ENCODE measurements at regions not wholly inside any gene's neighbourhood (a gene's known extent, or its start where the extent isn't known, plus 50 kb on each side); places are given as distances from the start of the nearest gene placed in this dataset.

- Histone ChIP-seq H3K4me1 (no peaks in the 10 kb centered on the region), H3K27me3 (no peaks in the 10 kb centered on the region), H3K4me3 (no peak overlapping the region), H3K9me3 (no peaks in the 10 kb centered on the region), H3K27ac (no peak overlapping the region), H3K36me3 (no peaks in the 10 kb centered on the region)
- no peak for TF ChIP-seq CTCF (IDR thresholded peaks at IDR 0.05)
- FAIRE-seq = no peak
- intact Hi-C loops (cut with DNase I) = no loop called here
- WGBS, 2 donors = 27 to 34% methylated on average over 3 of the region's 3 CpGs
- ATAC-seq = peak in 1 of 4 donors; percentile 32
- no peak for DNase-seq
Measured at GRCh38 chr5:101932599-101932998, 363.5 kb downstream of the SLCO4C1 start.

- FAIRE-seq = peak; percentile 91
- no peak for DNase-seq
- H3K27ac ChIP-seq = no peak overlapping the region
- H3K27me3 ChIP-seq = no peaks in the 10 kb centered on the region
- H3K4me3 ChIP-seq = no peak overlapping the region
- H3K36me3 ChIP-seq = no peaks in the 10 kb centered on the region
- TF ChIP-seq CTCF (IDR thresholded peaks at IDR 0.05) = no peak
- no peaks in the 10 kb centered on the region for H3K4me1 ChIP-seq
- H3K9me3 ChIP-seq = no peaks in the 10 kb centered on the region
- intact Hi-C loops (cut with DNase I) = no loop called here
- no peak for ATAC-seq
Measured at GRCh38 chr5:101929628-101930027, 366.5 kb downstream of the SLCO4C1 start.

- Histone ChIP-seq H3K27me3 (no peaks in the 10 kb centered on the region), H3K4me1 (no peaks in the 10 kb centered on the region), H3K27ac (no peak overlapping the region), H3K36me3 (no peaks in the 10 kb centered on the region), H3K9me3 (no peaks in the 10 kb centered on the region), H3K4me3 (no peak overlapping the region)
- FAIRE-seq (no peak), ATAC-seq (no peak), DNase-seq (no peak)
- intact Hi-C loops (cut with DNase I) = no loop called here
- WGBS, 2 donors = 19 to 21% methylated on average over 2 of the region's 2 CpGs
- TF ChIP-seq CTCF (IDR thresholded peaks at IDR 0.05) = no peak
Measured at GRCh38 chr5:101917166-101917565, 378.9 kb downstream of the SLCO4C1 start.

GRCh38 chr5:101915554-101915953 is 380.5 kb downstream of the SLCO4C1 start:
- no peak for ATAC-seq
- WGBS, 2 donors = 74 to 77% methylated on average over 7 of the region's 7 CpGs
- TF ChIP-seq CTCF (IDR thresholded peaks at IDR 0.05) = no peak
- Histone ChIP-seq H3K27me3 (no peaks in the 10 kb centered on the region), H3K27ac (no peak overlapping the region), H3K4me3 (no peak overlapping the region), H3K9me3 (no peaks in the 10 kb centered on the region), H3K36me3 (no peaks in the 10 kb centered on the region), H3K4me1 (no peaks in the 10 kb centered on the region)
- FAIRE-seq = peak; percentile 26
- intact Hi-C loops (cut with DNase I) = no loop called here
- no peak for DNase-seq

GRCh38 chr5:101904736-101905135 is 391.3 kb downstream of the SLCO4C1 start:
- TF ChIP-seq CTCF (IDR thresholded peaks at IDR 0.05) = no peak
- Histone ChIP-seq H3K27me3 (no peaks in the 10 kb centered on the region), H3K4me1 (no peaks in the 10 kb centered on the region), H3K9me3 (no peaks in the 10 kb centered on the region), H3K4me3 (no peak overlapping the region), H3K27ac (no peak overlapping the region), H3K36me3 (no peaks in the 10 kb centered on the region)
- DNase-seq (no peak), FAIRE-seq (no peak), ATAC-seq (no peak)
- intact Hi-C loops (cut with DNase I) = no loop called here
- WGBS, 2 donors = 22 to 25% methylated on average over 1 of the region's 1 CpG
